Heart left ventricle (tissue), 16 donors: ENCODE measurements at regions not wholly inside any gene's neighbourhood (a gene's known extent, or its start where the extent isn't known, plus 50 kb on each side); places are given as distances from the start of the nearest gene placed in this dataset.

Source experiments
- ATAC-seq, 4 donors: fragments of 200-7000 bp; cut with Tn5 transposase; one replicate each; pipeline ENCODE4 v1.9.1; 2020 to 2022; ENCODE audit warnings: moderate library complexity in 4 of 4, mild to moderate bottlenecking in 3 of 4, moderate number of reproducible peaks in 1 of 4
- DNase-seq, 5 donors: peaks; one replicate each; pipeline ENCODE4 v3.0.0-alpha.2; 2020
- H3K27ac ChIP-seq, 12 donors: fragments of 200-600 bp; sonication (generic) in 4 of 12; one replicate each; pipeline versions ENCODE4 v1.5.0 to v1.8.0; 2016 to 2022; ENCODE audit warnings: mild to moderate bottlenecking in 2 of 12
- H3K27me3 ChIP-seq, 9 donors: fragments of 200-600 bp; sonication (generic) in 2 of 9; one replicate each; pipeline versions ENCODE4 v1.5.1 to v1.8.0; 2016 to 2022; ENCODE audit warnings: mild to moderate bottlenecking in 3 of 9
- H3K36me3 ChIP-seq, 9 donors: fragments of 200-600 bp; sonication (generic) in 2 of 9; one replicate each; pipeline versions ENCODE4 v1.5.0 to v1.8.0; 2018 to 2022; ENCODE audit warnings: mild to moderate bottlenecking in 2 of 9
- H3K4me1 ChIP-seq, 12 donors: fragments of 200-600 bp; sonication (generic) in 4 of 12; one replicate each; pipeline versions ENCODE4 v1.5.0 to v1.8.0; 2016 to 2022; ENCODE audit warnings: mild to moderate bottlenecking in 3 of 12
- H3K4me3 ChIP-seq, 12 donors: fragments of 200-600 bp; sonication (generic) in 4 of 12; one replicate each; pipeline versions ENCODE4 v1.5.0 to v1.8.0; 2017 to 2022; ENCODE audit warnings: mild to moderate bottlenecking in 9 of 12, moderate library complexity in 4 of 12
- H3K9me3 ChIP-seq, 12 donors: fragments of 200-600 bp; sonication (generic) in 4 of 12; one replicate each; pipeline versions ENCODE4 v1.5.0 to v1.8.0; 2016 to 2022; ENCODE audit warnings: mild to moderate bottlenecking in 1 of 12
- CTCF ChIP-seq, 12 donors: fragments of 200-600 bp; sonication (generic) in 4 of 12; IDR thresholded peaks; one replicate each; pipeline versions ENCODE4 v1.5.0 to v1.8.0; 2018 to 2022; ENCODE audit warnings: antibody characterized with exemption in 12 of 12, mild to moderate bottlenecking in 5 of 12
- POLR2A ChIP-seq, 2 donors: fragments of 450-650 bp; IDR thresholded peaks; one replicate each; pipeline ENCODE4 v1.6.1; 2017; ENCODE audit warnings: antibody characterized with exemption in 2 of 2, mild to moderate bottlenecking in 2 of 2, moderate library complexity in 2 of 2
- WGBS, 4 donors: extraction: QIAGEN DNeasy Blood & Tissue Kit in 2 of 4; methylation state at CpG; one replicate each; pipeline versions ENCODE4 v1.1.5 to v1.1.7; 2013 to 2018; 5-methylcytosine and 5-hydroxymethylcytosine counted together
- intact Hi-C, 10 donors: fragments of 100-400 bp; cut with DNase I; formaldehyde crosslinking; loops; one replicate each; pipeline versions ENCODE4 v1.11.1 to v1.14.2; 2022
- donor health status: ischemic (EF 13 %, LVEDD 7.1; RV severe dilation, severe dysfunction).
- donor health status: healthy with polysubstance abuse.
- donor health status: DM: no; HTN: yes; CAD: no.
- donor health status: DM: no; HTN: no; CAD: no.
- donor health status: ischemic (EF 25% LVEDD 6.9; RV normal size, moderate dysfunction).
- donor health status: ischemic (EF 25% LVEDD 5.7; RV mildly dilated, moderate dysfunction).
- donor health status: healthy.
- donor health status: DM: yes; HTN: yes; CAD: no.
- donor health status: ischemic (EF 35%, LVEDD 5.7; RV mildly dilated, moderate dysfunction).
- donor health status: nonischemic (EF 11% LVEDD 7.7; RV severe dilation, severe dysfunction).
- donor health status: DM: yes; HTN: yes; CAD: no.
- donor health status: PGD.
- donor health status: ischemic (EF 29% LVEDD 5.4; RV normal size, mild dysfunction).
- donor health status: nonischemic (EF 23%, LVEDD 6.1; RV moderate dilation, normal function).

- no peak overlapping the region for H3K27ac ChIP-seq
- H3K9me3 ChIP-seq, result no peaks in the 10 kb centered on the region
- DNase-seq (no peak), ATAC-seq (no peak)
- intact Hi-C loops, result no loop called here
- TF ChIP-seq CTCF (IDR thresholded peaks at IDR 0.05), result no peak
- no peak for TF ChIP-seq POLR2A (IDR thresholded peaks at IDR 0.05)
- WGBS, 4 donors, result 67 to 86% (median 78%) methylated on average over 1 of the region's 1 CpG
- H3K4me3 ChIP-seq, result no peak overlapping the region
- H3K36me3 ChIP-seq, result no peaks in the 10 kb centered on the region
- peaks cover 0 to 15% (median 2%) of the 10 kb centered on the region in 12 donors for H3K4me1 ChIP-seq
- H3K27me3 ChIP-seq, result no peaks in the 10 kb centered on the region
Observed at GRCh38 chr5:33034777-33035176, 323.7 kb downstream of the NPR3 start.

GRCh38 chr5:33035851-33036527 is 324.9 kb downstream of the NPR3 start:
- ATAC-seq (no peak), DNase-seq (no peak)
- Histone ChIP-seq H3K9me3 (peaks cover 0 to 11% (median 5%) of the 10 kb centered on the region in 12 donors), H3K27ac (no peak overlapping the region), H3K4me1 (peaks cover 0 to 12% (median 2%) of the 10 kb centered on the region in 12 donors), H3K27me3 (no peaks in the 10 kb centered on the region), H3K36me3 (no peaks in the 10 kb centered on the region), H3K4me3 (no peak overlapping the region)
- 89 to 98% (median 92%) methylated on average over 3 of the region's 3 CpGs for WGBS, 4 donors
- intact Hi-C loops, result no loop called here
- TF ChIP-seq CTCF (IDR thresholded peaks at IDR 0.05) (no peak), POLR2A (IDR thresholded peaks at IDR 0.05) (no peak)

GRCh38 chr5:33037076-33037475 is 326.0 kb downstream of the NPR3 start:
- DNase-seq, result no peak
- H3K4me1 ChIP-seq, result peaks cover 0 to 8% (median 0%) of the 10 kb centered on the region in 12 donors
- no peak overlapping the region for H3K27ac ChIP-seq
- H3K27me3 ChIP-seq, result no peaks in the 10 kb centered on the region
- TF ChIP-seq CTCF (IDR thresholded peaks at IDR 0.05) (no peak), POLR2A (IDR thresholded peaks at IDR 0.05) (no peak)
- ATAC-seq, result no peak
- WGBS, 4 donors, result 83 to 93% (median 85%) methylated on average over 1 of the region's 1 CpG
- intact Hi-C loops, result no loop called here
- peaks cover 0 to 20% (median 10%) of the 10 kb centered on the region in 12 donors for H3K9me3 ChIP-seq
- no peaks in the 10 kb centered on the region for H3K36me3 ChIP-seq
- no peak overlapping the region for H3K4me3 ChIP-seq

GRCh38 chr5:33041586-33041985 is 330.5 kb downstream of the NPR3 start:
- ATAC-seq, result peak in 1 of 4 donors; percentile 24
- no peaks in the 10 kb centered on the region for H3K4me1 ChIP-seq
- H3K27ac ChIP-seq, result no peak overlapping the region
- intact Hi-C loops, result no loop called here
- no peak for DNase-seq
- WGBS, 4 donors, result 86 to 88% (median 86%) methylated on average over 1 to 3 of the region's 3 CpGs
- no peaks in the 10 kb centered on the region for H3K36me3 ChIP-seq
- no peaks in the 10 kb centered on the region for H3K27me3 ChIP-seq
- peaks cover 0 to 26% (median 12%) of the 10 kb centered on the region in 12 donors for H3K9me3 ChIP-seq
- H3K4me3 ChIP-seq, result no peak overlapping the region
- TF ChIP-seq POLR2A (IDR thresholded peaks at IDR 0.05) (no peak), CTCF (IDR thresholded peaks at IDR 0.05) (no peak)
